HEK293 (cell line): ENCODE measurements at regions not wholly inside any gene's neighbourhood (a gene's known extent, or its start where the extent isn't known, plus 50 kb on each side); places are given as distances from the start of the nearest gene placed in this dataset.

Experiments used
- CTCF ChIA-PET: fragments of 350-600 bp; formaldehyde crosslinking; extraction: SDS; loops from one replicate; lab custom pipeline; 2021; ENCODE audit warnings: antibody characterized with exemption; lab: Yijun Ruan, JAX
- POLR2A ChIA-PET: fragments of 300-600 bp; formaldehyde crosslinking; extraction: SDS; loops from one replicate; lab custom pipeline; 2020; ENCODE audit warnings: antibody characterized with exemption, inconsistent platforms; lab: Yijun Ruan, JAX
- H3K27ac ChIP-seq: fragments of 200-500 bp; sonication (Bioruptor generic); 2 replicates; pipeline ENCODE4 v1.5.1; 2014; ENCODE audit warnings: low read depth, low read length, control low read depth, inconsistent platforms; ENCODE audit errors: extremely low read depth
- H3K36me3 ChIP-seq, 2 experiments: fragments of 200-500 bp in 1 of 2; sonication (Bioruptor generic) in 1 of 2; 1 replicate in 1 of 2; 2 replicates in 1 of 2; pipeline ENCODE4 v1.5.1; 2014 to 2017; ENCODE audit warnings: inconsistent platforms in 2 of 2, low read length in 2 of 2; ENCODE audit not compliant: control insufficient read depth in 2 of 2, insufficient read depth in 1 of 2
- H3K4me1 ChIP-seq: fragments of 200-500 bp; sonication (Bioruptor generic); 2 replicates; pipeline ENCODE4 v1.5.1; 2014; ENCODE audit warnings: mild to moderate bottlenecking, low read length, inconsistent platforms; ENCODE audit not compliant: control insufficient read depth, insufficient read depth
- H3K4me3 ChIP-seq: 2 replicates; pipeline ENCODE4 v1.5.1; 2011; ENCODE audit warnings: low read depth, mild to moderate bottlenecking, control low read depth, low read length, moderate library complexity
- H3K9me3 ChIP-seq: fragments of 200-500 bp; sonication (Bioruptor generic); 2 replicates; pipeline ENCODE4 v1.5.1; 2014; ENCODE audit warnings: low read depth, low read length, inconsistent platforms; ENCODE audit not compliant: control insufficient read depth, insufficient read depth
- HOXD13 ChIP-seq: sonication (generic); formaldehyde crosslinking; IDR thresholded peaks from 2 replicates; pipeline ENCODE4 v1.8.0; 2022; ENCODE audit warnings: missing genetic modification reagents, borderline replicate concordance
- OVOL3 ChIP-seq: fragments of 450-650 bp; formaldehyde crosslinking; IDR thresholded peaks from 2 replicates; pipeline ENCODE4 v1.5.1; 2016; ENCODE audit warnings: missing biosample characterization, missing genetic modification characterization
- SALL2 ChIP-seq: fragments of 450-650 bp; formaldehyde crosslinking; IDR thresholded peaks from 2 replicates; pipeline ENCODE4 v1.5.0; 2017; ENCODE audit warnings: missing biosample characterization, mild to moderate bottlenecking, missing genetic modification characterization, borderline replicate concordance
- SETDB1 ChIP-seq: IDR thresholded peaks from one replicate; pipeline ENCODE4 v1.6.1; 2017; ENCODE audit warnings: mild to moderate bottlenecking, low read length, moderate library complexity, mixed read lengths; ENCODE audit not compliant: insufficient read length
- YY2 ChIP-seq: fragments of 450-650 bp; formaldehyde crosslinking; IDR thresholded peaks from 2 replicates; pipeline ENCODE4 v1.5.1; 2016; ENCODE audit warnings: missing biosample characterization, missing genetic modification characterization
- ZBTB26 ChIP-seq: fragments of 450-650 bp; formaldehyde crosslinking; optimal IDR thresholded peaks from 2 replicates; pipeline ENCODE3; 2016; ENCODE audit warnings: missing biosample characterization, mild to moderate bottlenecking, missing genetic modification characterization
- ZBTB8A ChIP-seq: fragments of 450-650 bp; formaldehyde crosslinking; IDR thresholded peaks from 2 replicates; pipeline ENCODE4 v1.5.1; 2016; ENCODE audit warnings: missing biosample characterization, missing genetic modification characterization
- ZNF114 ChIP-seq: fragments of 450-650 bp; formaldehyde crosslinking; IDR thresholded peaks from 2 replicates; pipeline ENCODE4 v1.5.0; 2017; ENCODE audit warnings: missing biosample characterization, missing genetic modification characterization
- ZNF138 ChIP-seq: fragments of 450-650 bp; formaldehyde crosslinking; IDR thresholded peaks from 2 replicates; pipeline ENCODE4 v1.5.1; 2016; ENCODE audit warnings: missing biosample characterization, missing genetic modification characterization, borderline replicate concordance
- ZNF175 ChIP-seq: fragments of 450-650 bp; formaldehyde crosslinking; IDR thresholded peaks from 2 replicates; pipeline ENCODE4 v1.5.1; 2016; ENCODE audit warnings: missing biosample characterization, missing genetic modification characterization
- ZNF23 ChIP-seq: fragments of 450-650 bp; formaldehyde crosslinking; IDR thresholded peaks from 2 replicates; pipeline ENCODE4 v1.5.1; 2016; ENCODE audit warnings: missing biosample characterization, missing genetic modification characterization, borderline replicate concordance
- ZNF341 ChIP-seq: fragments of 450-650 bp; formaldehyde crosslinking; IDR thresholded peaks from 2 replicates; pipeline ENCODE4; 2016; ENCODE audit warnings: low read depth, missing biosample characterization, missing genetic modification characterization
- ZNF510 ChIP-seq: fragments of 450-650 bp; formaldehyde crosslinking; IDR thresholded peaks from 2 replicates; pipeline ENCODE4 v1.5.1; 2018; ENCODE audit warnings: mild to moderate bottlenecking, missing genetic modification characterization, missing biosample characterization; ENCODE audit not compliant: insufficient replicate concordance
- ZNF513 ChIP-seq: fragments of 450-650 bp; IDR thresholded peaks from 2 replicates; pipeline ENCODE4 v1.5.1; 2018; ENCODE audit warnings: missing biosample characterization, missing genetic modification characterization
- ZNF518A ChIP-seq: fragments of 450-650 bp; formaldehyde crosslinking; conservative IDR thresholded peaks from 2 replicates; pipeline ENCODE4 v1.5.1; 2016; ENCODE audit warnings: low read depth, missing biosample characterization, missing genetic modification characterization
- ZNF530 ChIP-seq: fragments of 450-650 bp; formaldehyde crosslinking; IDR thresholded peaks from 2 replicates; pipeline ENCODE4 v1.5.1; 2016; ENCODE audit warnings: low read depth, missing biosample characterization, missing genetic modification characterization
- ZNF571 ChIP-seq: fragments of 450-650 bp; formaldehyde crosslinking; IDR thresholded peaks from 2 replicates; pipeline ENCODE4 v1.5.0; 2017; ENCODE audit warnings: missing biosample characterization, missing genetic modification characterization
- ZNF600 ChIP-seq: fragments of 450-650 bp; formaldehyde crosslinking; IDR thresholded peaks from 2 replicates; pipeline ENCODE4 v1.5.1; 2016; ENCODE audit warnings: missing biosample characterization, missing genetic modification characterization
- ZSCAN18 ChIP-seq: fragments of 450-650 bp; formaldehyde crosslinking; IDR thresholded peaks from 2 replicates; pipeline ENCODE4 v1.5.1; 2016; ENCODE audit warnings: missing biosample characterization, missing genetic modification characterization
- ZSCAN23 ChIP-seq: fragments of 450-650 bp; formaldehyde crosslinking; IDR thresholded peaks from 2 replicates; pipeline ENCODE4 v1.5.1; 2016; ENCODE audit warnings: missing biosample characterization, missing genetic modification characterization
- ZXDB ChIP-seq: fragments of 450-650 bp; formaldehyde crosslinking; IDR thresholded peaks from 2 replicates; pipeline ENCODE4 v1.5.1; 2016; ENCODE audit warnings: missing biosample characterization, missing genetic modification characterization
- TF ChIP-seq, protein P1 (sequence below): fragments of 450-650 bp; formaldehyde crosslinking; IDR thresholded peaks from 2 replicates; pipeline ENCODE4 v1.5.1; 2016; ENCODE audit warnings: missing biosample characterization, missing genetic modification characterization

GRCh38 chr5:159746707-159747106, 169.6 kb upstream of the ADRA1B start (continued):
- no peak for TF ChIP-seq ZXDB (tag by site-specific recombination)
- no peak for TF ChIP-seq ZNF571 (tag by site-specific recombination)
- TF ChIP-seq ZNF114 (tag by site-specific recombination), result no peak
- no peak for TF ChIP-seq ZNF600
- no peak for TF ChIP-seq ZNF23 (tag by site-specific recombination)

DNA sequence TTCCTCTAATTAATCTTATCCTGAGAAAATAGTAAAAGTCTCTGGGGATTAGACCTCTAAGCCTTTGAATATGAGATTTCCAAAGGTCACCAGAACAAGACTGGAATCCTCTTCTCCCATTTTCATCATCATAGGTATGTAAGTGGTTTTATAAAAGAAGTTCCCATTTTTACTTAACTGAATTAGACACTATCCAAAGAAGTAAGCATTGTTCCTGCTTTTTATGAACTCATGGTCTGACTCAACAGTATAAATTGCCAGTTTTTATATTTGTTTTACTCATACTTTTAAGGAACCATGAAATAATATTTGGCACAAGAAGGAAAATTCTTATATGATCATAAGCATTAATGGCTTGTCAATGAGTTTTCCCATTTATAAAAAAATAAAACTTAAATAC, 167.1 kb upstream of the ADRA1B start:
- CTCF ChIA-PET, result no interaction called here
- Histone ChIP-seq H3K36me3 (no peaks in the 10 kb centered on the region), H3K4me1 (no peaks in the 10 kb centered on the region), H3K27ac (no peak overlapping the region), H3K4me3 (no peak overlapping the region), H3K9me3 (no peaks in the 10 kb centered on the region; the same call in 1 of the 2 replicates)
- POLR2A ChIA-PET, result no interaction called here
- no peak for TF ChIP-seq ZNF175 (tag by site-specific recombination)
- no peak for TF ChIP-seq ZNF23 (tag by site-specific recombination)
- no peak for TF ChIP-seq ZBTB8A (tag by site-specific recombination)
- no peak for TF ChIP-seq ZNF518A
- no peak for TF ChIP-seq ZNF510 (tag by site-specific recombination)
- TF ChIP-seq SETDB1, result no peak
- TF ChIP-seq ZBTB26 (tag by site-specific recombination), result no peak
- TF ChIP-seq SALL2 (tag by site-specific recombination), result no peak
- TF ChIP-seq ZSCAN23 (tag by site-specific recombination), result no peak
- TF ChIP-seq ZNF341, result no peak
- no peak for TF ChIP-seq ZSCAN18 (tag by site-specific recombination)
- TF ChIP-seq ZNF138, result no peak
- TF ChIP-seq, protein P1, sequence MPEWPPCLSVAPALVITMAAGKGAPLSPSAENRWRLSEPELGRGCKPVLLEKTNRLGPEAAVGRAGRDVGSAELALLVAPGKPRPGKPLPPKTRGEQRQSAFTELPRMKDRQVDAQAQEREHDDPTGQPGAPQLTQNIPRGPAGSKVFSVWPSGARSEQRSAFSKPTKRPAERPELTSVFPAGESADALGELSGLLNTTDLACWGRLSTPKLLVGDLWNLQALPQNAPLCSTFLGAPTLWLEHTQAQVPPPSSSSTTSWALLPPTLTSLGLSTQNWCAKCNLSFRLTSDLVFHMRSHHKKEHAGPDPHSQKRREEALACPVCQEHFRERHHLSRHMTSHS (tag by site-specific recombination), result no peak
- TF ChIP-seq YY2 (tag by site-specific recombination), result no peak
- no peak for TF ChIP-seq HOXD13 (CRISPR knock-in tag)
- TF ChIP-seq ZNF530 (tag by site-specific recombination), result no peak
- no peak for TF ChIP-seq ZNF513 (tag by site-specific recombination)
- no peak for TF ChIP-seq OVOL3
